Spleen (tissue), 7 donors: ENCODE measurements at regions not wholly inside any gene's neighbourhood (a gene's known extent, or its start where the extent isn't known, plus 50 kb on each side); places are given as distances from the start of the nearest gene placed in this dataset.

Source experiments
- POLR2A ChIP-seq, 3 donors: fragments of 450-650 bp; IDR thresholded peaks; one replicate each; pipeline ENCODE4 v1.5.1; 2017; ENCODE audit warnings: antibody characterized with exemption in 3 of 3, mild to moderate bottlenecking in 1 of 3
- POLR2AphosphoS5 ChIP-seq, 3 donors: sonication (generic); formaldehyde crosslinking; IDR thresholded peaks; one replicate each; pipeline ENCODE4 v1.5.1; 2017; ENCODE audit warnings: antibody characterized with exemption in 3 of 3
- TF ChIP-seq, protein P1 (sequence below), 11 experiments: fragments of 200-600 bp in 7 of 11; fragments of 450-650 bp in 4 of 11; sonication (generic) in 4 of 11; IDR thresholded peaks in 8 of 11; conservative IDR thresholded peaks in 3 of 11; 1 replicate in 7 of 11; 2 replicates in 4 of 11; pipeline versions ENCODE4 v1.4.0 to v1.8.0; 2016 to 2021; ENCODE audit warnings: antibody characterized with exemption in 11 of 11, inconsistent platforms in 4 of 11, mild to moderate bottlenecking in 1 of 11
- donor health status: DM: no; HTN: no; CAD: no; lungs with moderate emphysema.
- donor health status: DM: no; HTN: no; CAD: no.
- donor health status: DM: no; HTN: no; CAD: no.

DNA sequence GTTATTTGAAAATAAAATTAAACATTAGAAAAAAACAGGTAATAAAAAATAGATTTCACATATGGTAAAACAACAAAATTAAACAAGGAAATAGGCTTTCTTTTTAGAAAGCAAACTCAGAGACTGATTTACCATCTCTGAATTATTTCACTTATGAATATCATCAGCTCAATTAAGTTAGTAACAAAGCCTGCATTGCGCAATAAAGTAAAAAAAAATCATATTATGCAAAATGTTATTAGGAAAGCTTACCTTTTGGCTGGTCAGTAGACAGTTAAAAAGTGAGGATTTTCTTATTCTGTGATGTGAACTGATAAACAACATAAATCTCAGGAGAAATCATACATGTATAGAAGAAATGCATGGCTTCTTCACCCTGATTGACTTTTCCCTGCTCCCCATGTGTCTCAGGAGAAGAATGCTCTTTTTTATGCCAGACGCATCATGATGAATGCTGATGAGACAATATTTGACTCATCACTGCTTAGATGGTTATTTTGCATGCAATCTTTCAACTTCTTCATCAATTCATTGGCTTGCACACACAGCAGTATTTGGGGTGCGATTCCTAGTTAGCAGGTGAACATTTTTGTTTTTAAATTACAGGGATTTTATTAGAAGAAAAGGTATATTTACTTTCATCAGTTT, 124.5 kb upstream of the USP15 start:
- TF ChIP-seq, protein P1, sequence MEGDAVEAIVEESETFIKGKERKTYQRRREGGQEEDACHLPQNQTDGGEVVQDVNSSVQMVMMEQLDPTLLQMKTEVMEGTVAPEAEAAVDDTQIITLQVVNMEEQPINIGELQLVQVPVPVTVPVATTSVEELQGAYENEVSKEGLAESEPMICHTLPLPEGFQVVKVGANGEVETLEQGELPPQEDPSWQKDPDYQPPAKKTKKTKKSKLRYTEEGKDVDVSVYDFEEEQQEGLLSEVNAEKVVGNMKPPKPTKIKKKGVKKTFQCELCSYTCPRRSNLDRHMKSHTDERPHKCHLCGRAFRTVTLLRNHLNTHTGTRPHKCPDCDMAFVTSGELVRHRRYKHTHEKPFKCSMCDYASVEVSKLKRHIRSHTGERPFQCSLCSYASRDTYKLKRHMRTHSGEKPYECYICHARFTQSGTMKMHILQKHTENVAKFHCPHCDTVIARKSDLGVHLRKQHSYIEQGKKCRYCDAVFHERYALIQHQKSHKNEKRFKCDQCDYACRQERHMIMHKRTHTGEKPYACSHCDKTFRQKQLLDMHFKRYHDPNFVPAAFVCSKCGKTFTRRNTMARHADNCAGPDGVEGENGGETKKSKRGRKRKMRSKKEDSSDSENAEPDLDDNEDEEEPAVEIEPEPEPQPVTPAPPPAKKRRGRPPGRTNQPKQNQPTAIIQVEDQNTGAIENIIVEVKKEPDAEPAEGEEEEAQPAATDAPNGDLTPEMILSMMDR (IDR thresholded peaks at IDR 0.05 in 8 of 11, conservative IDR thresholded peaks at IDR 0.05 in 3 of 11), result no peak
- no peak for TF ChIP-seq POLR2AphosphoS5 (IDR thresholded peaks at IDR 0.05)
- no peak for TF ChIP-seq POLR2A (IDR thresholded peaks at IDR 0.05)
